Upper lobe of left lung (tissue), 4 donors: ENCODE measurements at regions not wholly inside any gene's neighbourhood (a gene's known extent, or its start where the extent isn't known, plus 50 kb on each side); places are given as distances from the start of the nearest gene placed in this dataset.

Source experiments
- EP300 ChIP-seq, 4 donors: sonication (generic); formaldehyde crosslinking; IDR thresholded peaks; one replicate each; pipeline ENCODE4 v1.5.1; 2017; ENCODE audit warnings: antibody characterized with exemption in 4 of 4, control low read depth in 2 of 4
- POLR2A ChIP-seq, 4 donors: fragments of 450-650 bp; IDR thresholded peaks; one replicate each; pipeline ENCODE4 v1.5.1; 2016 to 2017; ENCODE audit warnings: antibody characterized with exemption in 4 of 4, mild to moderate bottlenecking in 2 of 4
- POLR2AphosphoS5 ChIP-seq, 2 donors: sonication (generic); formaldehyde crosslinking; IDR thresholded peaks; one replicate each; pipeline ENCODE4 v1.5.1; 2017; ENCODE audit warnings: antibody characterized with exemption in 2 of 2
- TF ChIP-seq, protein P1 (sequence below), 6 experiments: fragments of 450-650 bp in 4 of 6; fragments of 200-600 bp in 2 of 6; sonication (generic) in 2 of 6; IDR thresholded peaks; one replicate each; pipeline ENCODE4 v1.5.1; 2016 to 2019; ENCODE audit warnings: antibody characterized with exemption in 6 of 6

DNA sequence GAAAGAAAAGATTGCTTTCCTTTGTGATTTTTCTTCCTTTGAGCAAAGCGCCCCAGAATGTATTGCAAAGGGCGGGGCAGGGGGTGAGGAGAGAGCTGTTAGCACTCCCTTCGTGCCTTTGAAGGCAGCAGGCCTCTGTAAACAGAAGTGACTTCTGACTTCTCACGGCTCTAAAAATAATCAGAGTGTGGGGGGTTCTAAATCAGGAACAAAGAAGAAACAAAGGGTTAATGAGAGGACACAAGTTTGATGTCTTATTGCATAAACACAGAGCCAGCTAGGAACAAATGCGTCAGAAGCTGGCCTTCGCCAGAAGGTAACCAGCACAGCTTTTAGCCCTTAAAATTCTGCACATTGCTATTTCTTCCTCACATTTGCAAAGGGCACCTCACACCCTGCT is 626.2 kb downstream of the MID1IP1 start:
- TF ChIP-seq POLR2AphosphoS5 (IDR thresholded peaks at IDR 0.05): no peak
- no peak for TF ChIP-seq POLR2A (IDR thresholded peaks at IDR 0.05)
- TF ChIP-seq, protein P1, sequence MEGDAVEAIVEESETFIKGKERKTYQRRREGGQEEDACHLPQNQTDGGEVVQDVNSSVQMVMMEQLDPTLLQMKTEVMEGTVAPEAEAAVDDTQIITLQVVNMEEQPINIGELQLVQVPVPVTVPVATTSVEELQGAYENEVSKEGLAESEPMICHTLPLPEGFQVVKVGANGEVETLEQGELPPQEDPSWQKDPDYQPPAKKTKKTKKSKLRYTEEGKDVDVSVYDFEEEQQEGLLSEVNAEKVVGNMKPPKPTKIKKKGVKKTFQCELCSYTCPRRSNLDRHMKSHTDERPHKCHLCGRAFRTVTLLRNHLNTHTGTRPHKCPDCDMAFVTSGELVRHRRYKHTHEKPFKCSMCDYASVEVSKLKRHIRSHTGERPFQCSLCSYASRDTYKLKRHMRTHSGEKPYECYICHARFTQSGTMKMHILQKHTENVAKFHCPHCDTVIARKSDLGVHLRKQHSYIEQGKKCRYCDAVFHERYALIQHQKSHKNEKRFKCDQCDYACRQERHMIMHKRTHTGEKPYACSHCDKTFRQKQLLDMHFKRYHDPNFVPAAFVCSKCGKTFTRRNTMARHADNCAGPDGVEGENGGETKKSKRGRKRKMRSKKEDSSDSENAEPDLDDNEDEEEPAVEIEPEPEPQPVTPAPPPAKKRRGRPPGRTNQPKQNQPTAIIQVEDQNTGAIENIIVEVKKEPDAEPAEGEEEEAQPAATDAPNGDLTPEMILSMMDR (IDR thresholded peaks at IDR 0.05): no peak
- no peak for TF ChIP-seq EP300 (IDR thresholded peaks at IDR 0.05)
